ENCODE measurements at regions not wholly inside any gene's neighbourhood (a gene's known extent, or its start where the extent isn't known, plus 50 kb on each side); places are given as distances from the start of the nearest gene placed in this dataset.

DNA sequence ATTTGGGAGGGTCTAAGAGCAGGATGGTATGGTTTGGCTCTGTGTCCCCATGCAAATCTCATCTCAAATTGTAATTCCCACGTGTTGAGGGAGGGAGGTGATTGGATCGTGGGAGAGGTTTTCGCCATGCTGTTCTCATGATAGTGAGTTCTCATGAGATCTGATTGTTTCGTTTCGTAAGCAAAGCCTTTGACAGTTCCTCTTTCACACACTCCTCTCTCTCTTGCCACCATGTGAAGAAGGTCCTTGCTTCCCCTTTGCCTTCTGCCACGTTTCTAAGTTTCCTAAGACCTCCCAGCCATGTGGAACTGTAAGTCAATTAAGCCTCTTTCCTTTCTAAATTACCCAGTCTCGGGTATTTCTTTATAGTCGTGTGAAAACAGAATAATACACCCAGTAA, 553.7 kb downstream of the TAFA4 start:
- ATAC-seq (ENCODE audit: low FRiP score) (no peak), DNase-seq (ENCODE audit: low spot score) (no peak)
- TF ChIP-seq, protein P1, sequence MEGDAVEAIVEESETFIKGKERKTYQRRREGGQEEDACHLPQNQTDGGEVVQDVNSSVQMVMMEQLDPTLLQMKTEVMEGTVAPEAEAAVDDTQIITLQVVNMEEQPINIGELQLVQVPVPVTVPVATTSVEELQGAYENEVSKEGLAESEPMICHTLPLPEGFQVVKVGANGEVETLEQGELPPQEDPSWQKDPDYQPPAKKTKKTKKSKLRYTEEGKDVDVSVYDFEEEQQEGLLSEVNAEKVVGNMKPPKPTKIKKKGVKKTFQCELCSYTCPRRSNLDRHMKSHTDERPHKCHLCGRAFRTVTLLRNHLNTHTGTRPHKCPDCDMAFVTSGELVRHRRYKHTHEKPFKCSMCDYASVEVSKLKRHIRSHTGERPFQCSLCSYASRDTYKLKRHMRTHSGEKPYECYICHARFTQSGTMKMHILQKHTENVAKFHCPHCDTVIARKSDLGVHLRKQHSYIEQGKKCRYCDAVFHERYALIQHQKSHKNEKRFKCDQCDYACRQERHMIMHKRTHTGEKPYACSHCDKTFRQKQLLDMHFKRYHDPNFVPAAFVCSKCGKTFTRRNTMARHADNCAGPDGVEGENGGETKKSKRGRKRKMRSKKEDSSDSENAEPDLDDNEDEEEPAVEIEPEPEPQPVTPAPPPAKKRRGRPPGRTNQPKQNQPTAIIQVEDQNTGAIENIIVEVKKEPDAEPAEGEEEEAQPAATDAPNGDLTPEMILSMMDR (IDR thresholded peaks at IDR 0.05) = no peak

- TF ChIP-seq, protein P1 (IDR thresholded peaks at IDR 0.05) = no peak
- ATAC-seq (ENCODE audit: low FRiP score) (no peak), DNase-seq (ENCODE audit: low spot score) (no peak)
Observed at GRCh38 chr3:68373727-68374126, 558.6 kb downstream of the TAFA4 start.

DNA sequence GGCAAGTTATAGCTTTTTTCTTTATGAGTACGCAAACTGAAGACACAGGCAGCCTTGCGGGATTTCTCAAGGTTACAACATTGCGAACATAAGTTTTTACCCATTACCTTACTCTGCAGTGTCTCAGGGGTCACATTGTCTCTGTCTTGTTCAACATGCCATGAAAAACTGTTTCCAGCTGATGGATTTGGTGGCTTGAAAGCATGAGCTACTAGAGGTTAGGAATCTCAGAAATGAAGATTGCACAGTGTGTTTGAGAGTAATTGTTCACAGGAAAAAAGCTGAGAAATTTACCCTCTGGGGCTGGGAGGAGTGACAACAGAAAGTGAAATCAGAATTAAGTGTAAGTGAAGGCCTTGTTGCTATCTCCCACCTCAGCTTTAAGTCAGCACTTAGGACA, 568.6 kb downstream of the TAFA4 start:
- ATAC-seq (ENCODE audit: low FRiP score) = no peak
- no peak for DNase-seq (ENCODE audit: low spot score)
- TF ChIP-seq, protein P1 (IDR thresholded peaks at IDR 0.05) = no peak

- TF ChIP-seq, protein P1 (IDR thresholded peaks at IDR 0.05) = no peak
- ATAC-seq (ENCODE audit: low FRiP score) (no peak), DNase-seq (ENCODE audit: low spot score) (no peak)
Observed at GRCh38 chr3:68360492-68360891, 571.9 kb downstream of the TAFA4 start.

DNA sequence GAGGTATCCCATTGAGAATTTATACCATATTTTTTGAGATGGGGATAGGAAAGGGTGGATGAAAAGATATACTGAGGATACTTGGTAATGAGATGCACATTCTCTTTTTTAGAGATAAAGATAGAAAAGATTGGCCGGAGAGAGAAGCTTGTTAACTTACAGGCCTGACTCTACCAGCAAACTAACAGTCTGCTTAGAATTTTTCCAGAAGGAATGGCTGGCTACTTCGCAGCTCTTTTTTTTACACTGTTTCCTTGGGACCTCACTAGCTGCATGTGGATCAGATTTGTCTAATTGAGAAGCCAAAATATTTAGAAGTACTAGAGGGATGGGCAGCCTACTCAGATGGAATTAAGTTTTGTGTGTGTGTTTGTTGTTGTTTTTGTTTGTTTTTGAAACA, 586.6 kb downstream of the TAFA4 start:
- TF ChIP-seq, protein P1 (IDR thresholded peaks at IDR 0.05) = no peak
- ATAC-seq (ENCODE audit: low FRiP score) (no peak), DNase-seq (ENCODE audit: low spot score) (no peak)

GRCh38 chr3:68342426-68342825, 589.9 kb downstream of the TAFA4 start:
- TF ChIP-seq, protein P1 (IDR thresholded peaks at IDR 0.05) = no peak
- DNase-seq (ENCODE audit: low spot score) (no peak), ATAC-seq (ENCODE audit: low FRiP score) (no peak)

DNA sequence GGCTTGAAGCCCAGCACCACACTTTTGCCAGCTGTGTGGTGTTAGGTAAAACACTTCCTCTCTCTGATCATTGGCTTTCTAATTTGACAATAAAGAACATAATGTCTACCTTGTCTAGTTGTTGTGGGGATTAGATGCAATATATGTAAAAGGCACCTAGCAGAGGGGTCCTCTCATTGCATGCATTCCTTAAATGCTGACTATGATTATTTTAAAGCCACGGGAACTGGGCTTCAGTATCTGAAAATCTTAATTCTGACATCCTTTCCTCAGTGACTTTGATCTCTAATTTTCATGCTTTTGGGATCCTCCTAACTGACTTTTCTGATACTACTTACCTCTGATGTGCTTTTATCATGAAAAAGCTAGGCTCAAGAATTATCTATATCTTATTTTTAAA, 596.3 kb downstream of the TAFA4 start:
- TF ChIP-seq, protein P1 (IDR thresholded peaks at IDR 0.05) = no peak
- DNase-seq (ENCODE audit: low spot score) (no peak), ATAC-seq (ENCODE audit: low FRiP score) (no peak)

Measured in omental fat pad (tissue), 3 donors.